HT1080 (cell line): ENCODE measurements at regions not wholly inside any gene's neighbourhood (a gene's known extent, or its start where the extent isn't known, plus 50 kb on each side); places are given as distances from the start of the nearest gene placed in this dataset.

Source experiments
- DNase-seq: peaks from one replicate; pipeline ENCODE4 v3.0.0-alpha.2; 2015; ENCODE audit warnings: low read depth

GRCh38 chr6:98117068-98117467 lies 717.3 kb upstream of the POU3F2 start:
- no peak for DNase-seq

DNA sequence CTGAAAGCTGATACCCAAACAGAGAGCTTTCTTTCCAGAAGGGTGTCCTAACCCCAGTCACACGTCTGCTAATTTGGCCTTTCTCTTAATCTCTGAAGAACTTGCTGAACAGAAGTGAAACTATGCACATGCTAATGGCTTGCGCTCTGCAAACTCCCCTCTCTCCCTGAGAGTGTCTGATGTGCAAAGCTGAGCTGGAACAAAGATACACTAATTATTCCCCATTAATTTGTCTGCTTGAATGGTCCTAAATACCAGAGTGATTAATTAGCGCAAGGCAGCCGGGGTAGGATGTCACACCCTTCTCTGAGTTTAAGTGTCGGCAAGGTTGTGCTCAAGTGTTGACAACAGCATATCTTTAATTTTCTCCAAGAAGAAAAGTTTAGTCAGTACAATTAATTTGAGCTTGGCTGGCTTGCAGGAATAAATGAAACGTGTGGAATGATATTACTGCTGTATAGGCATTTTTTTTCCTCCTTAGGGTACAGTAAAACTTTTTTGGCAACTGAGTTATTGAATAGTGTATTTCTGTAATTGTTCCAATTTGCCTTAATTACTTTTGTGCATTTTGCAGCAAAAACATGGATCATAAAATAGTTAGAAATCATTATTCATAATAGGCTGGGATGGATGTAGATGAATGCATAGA lies 715.9 kb upstream of the POU3F2 start:
- DNase-seq, result no peak

- peak; percentile 92 for DNase-seq
Measured at GRCh38 chr6:98124171-98124570, 710.2 kb upstream of the POU3F2 start.

DNA sequence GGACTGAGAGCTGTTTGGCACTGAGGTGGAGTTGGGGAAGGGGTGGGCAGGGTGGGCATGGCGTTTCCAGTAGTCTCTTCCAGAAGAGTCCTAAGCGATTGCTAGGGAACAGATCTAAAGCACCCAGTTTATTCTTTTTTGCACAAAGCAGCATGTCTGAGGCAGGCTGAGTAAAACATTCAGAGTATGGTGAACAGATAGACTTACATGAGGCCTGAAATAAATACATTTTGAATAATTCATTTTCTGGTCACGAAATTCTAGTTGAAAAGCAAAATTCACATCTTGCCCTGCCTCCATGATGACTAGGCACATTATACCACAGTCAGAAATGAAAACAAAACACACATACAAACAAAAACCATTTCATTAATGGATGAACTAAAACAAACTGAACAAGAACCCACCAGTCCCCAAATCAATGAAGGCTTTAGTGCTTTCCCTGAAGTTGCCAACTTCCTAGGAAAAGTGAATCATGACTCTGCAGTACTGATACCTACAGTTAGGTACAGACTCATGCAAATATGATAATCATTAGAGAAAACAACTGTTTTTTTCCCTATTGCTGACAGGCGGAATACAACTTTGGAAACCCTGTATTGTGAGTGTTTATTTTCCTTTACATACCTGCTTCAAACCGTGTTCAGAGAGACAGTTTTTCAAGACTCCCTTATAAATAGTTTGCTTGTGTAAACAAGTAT lies 702.9 kb upstream of the POU3F2 start:
- DNase-seq, result no peak

DNA sequence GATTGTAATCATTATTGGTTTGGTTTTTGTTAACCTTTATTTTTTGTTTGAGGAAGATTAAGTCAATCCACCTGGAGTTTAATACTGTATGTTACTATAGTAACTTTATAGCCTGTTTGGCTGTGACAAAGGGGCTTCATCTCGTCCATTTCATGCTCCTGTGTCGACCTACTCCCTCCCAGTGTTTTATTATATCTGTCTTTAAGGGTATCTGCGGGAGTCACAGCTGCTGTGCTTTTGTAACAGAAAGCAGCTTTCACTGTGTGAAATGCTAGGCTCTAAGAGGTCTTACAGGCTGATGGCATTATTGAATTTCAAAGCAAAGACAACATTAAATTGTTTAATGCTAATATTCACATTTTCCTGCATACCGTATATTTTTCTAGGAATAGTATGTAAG lies 698.0 kb upstream of the POU3F2 start:
- DNase-seq, result no peak

DNA sequence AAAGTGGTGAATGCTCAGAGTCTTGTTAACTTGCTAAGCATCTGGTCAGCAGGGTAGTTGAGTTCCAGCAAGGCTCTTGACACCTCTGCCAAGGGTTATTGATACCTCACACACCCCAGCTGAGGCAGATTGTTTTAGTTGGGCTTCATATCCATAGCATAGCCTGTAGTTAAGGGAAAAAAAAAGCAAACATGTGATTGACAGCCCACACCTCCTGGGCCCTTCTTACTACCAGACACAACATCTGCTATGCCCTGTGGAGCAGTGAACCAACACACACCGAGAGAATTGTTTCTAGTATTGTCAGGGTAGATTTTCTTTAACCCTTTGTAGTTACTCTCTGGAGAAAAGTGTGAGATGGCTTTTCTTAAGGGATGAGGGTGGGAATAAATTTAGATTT lies 697.0 kb upstream of the POU3F2 start:
- no peak for DNase-seq

GRCh38 chr6:98142839-98143238 lies 691.5 kb upstream of the POU3F2 start:
- DNase-seq, result no peak

DNA sequence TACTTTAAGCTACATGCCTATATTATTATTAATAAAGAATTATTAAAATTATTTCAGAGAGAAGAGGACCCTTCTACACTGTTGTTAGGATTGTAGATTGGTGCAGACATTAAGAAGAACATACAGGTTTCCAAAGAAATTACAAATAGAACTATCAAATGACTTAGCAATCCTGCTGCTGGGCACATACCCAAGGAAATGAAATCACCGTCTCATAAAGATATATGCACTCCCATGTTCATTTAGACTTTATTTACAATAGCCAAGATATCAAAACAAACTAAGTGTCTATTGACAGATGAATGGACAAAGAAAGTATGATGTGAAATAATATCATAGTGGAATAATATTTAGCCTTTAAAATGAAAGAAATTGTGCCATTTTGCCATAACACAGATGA lies 687.7 kb upstream of the POU3F2 start:
- DNase-seq, result no peak

- no peak for DNase-seq
Measured at GRCh38 chr6:98156580-98156979, 677.8 kb upstream of the POU3F2 start.

GRCh38 chr6:98179606-98180005 lies 654.8 kb upstream of the POU3F2 start:
- no peak for DNase-seq

DNA sequence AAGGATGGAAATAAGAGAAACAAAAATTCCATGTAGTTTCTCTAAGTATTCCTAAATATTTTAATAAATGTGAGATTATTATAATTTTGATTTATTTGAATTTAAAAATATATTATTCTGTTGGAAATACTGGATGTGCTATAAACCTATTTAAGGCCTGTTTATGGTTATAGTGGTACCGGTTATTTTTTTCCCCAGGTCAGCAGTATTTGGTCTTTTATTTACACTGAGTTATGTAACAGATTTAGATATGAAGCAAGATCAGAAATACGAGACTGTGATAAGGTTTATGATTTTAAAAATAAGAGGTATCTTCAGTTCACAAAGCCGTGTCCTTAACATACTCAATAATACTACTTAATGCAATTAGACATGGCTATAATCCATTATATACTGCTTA lies 634.3 kb upstream of the POU3F2 start:
- no peak for DNase-seq

- DNase-seq, result no peak
Measured at GRCh38 chr6:98203170-98203806, 631.1 kb upstream of the POU3F2 start.

DNA sequence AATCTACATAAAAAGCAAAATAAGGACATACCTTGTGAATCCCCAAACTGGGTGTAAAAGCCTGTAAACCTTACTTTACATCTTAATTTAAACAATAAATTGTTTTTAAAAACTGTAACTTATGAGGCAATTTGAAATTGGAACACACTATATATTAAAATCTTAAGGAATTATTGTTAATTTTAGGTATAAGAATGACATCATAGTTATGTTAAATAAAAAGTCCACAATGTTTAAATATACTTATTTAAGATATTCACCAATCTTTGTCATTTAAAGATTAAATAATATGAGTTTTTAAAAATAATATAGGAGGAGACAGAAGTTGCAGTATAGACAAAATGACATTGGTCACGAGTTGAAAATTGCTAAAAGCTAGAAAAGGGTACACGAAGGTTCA lies 621.9 kb upstream of the POU3F2 start:
- DNase-seq, result no peak

DNA sequence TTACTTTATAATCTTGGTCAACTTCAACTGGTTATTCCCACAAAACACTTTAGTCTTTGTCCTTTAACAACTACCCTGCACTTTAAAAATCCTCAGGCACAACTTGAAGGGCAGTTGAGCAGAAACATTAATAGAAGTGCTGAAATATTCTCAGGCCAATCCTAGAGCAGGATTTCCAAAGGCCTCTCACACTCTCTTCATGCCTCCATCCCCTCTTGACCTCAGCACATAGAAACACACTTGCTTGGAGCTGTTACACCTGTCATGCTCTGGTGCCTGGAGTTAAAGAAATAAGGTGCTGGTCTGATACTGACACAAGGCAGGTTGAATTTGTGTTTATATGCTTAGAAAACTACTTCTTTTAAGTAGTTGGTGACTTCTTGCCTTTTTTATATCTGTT lies 618.8 kb upstream of the POU3F2 start:
- DNase-seq, result no peak

DNA sequence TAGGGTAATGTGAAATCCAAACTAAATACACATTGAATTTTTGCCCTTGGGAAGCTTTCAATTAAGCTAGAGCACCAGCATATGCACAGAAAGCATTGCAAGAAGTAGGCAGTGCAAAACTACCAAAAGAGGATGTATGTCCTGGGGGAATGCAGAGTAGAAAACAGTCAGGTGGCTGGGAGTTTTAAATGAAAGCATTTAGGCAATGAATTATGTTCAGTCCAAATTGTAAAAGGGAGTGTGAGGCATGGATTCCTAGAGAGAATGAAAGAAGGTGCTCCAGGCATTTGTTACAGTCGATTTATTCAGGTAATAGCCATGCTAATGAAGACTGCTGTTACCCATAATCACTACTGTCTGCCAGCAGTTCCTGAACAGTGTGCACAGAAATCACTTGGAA lies 604.1 kb upstream of the POU3F2 start:
- DNase-seq, result no peak

- no peak for DNase-seq
Measured at GRCh38 chr6:98239057-98239456, 595.3 kb upstream of the POU3F2 start.

GRCh38 chr6:98241630-98242029 lies 592.7 kb upstream of the POU3F2 start:
- no peak for DNase-seq

DNA sequence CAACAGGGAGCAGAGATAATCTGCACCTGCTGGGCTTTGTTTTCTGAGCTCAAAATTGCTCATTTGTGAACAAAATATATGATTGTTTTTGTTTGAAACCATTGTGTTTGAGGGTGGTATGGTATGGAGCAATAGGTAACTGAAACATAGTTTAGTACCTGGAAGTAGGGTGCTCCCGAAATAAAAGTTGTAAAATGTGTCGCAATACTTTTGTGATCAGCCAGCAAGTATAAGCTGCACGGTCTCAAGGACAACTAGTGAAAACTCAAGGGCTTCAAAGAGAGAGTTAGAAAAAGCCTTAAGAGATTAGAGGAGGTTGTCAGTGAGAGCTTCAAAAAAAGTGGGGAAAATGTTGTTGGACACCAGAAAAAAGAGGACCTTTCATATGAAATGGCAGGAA lies 579.8 kb upstream of the POU3F2 start:
- no peak for DNase-seq

DNA sequence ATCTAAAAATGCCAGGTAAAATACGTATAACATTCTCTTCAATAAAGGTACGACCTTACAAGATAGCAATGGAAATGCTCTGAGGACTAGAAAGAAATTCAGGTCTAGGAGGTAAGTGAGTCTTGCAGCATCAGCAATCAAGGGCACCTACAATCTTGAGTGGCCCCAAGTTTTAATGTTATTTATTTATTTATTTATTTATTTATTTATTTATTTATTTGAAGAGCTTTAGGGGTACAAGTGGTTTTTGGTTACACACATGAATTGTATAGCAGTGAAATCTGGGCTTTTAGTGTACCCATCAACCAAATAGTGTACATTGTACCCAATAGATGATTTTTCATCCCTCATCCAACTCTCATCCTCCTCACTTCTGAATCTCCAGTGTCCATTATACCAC lies 574.0 kb upstream of the POU3F2 start:
- no peak for DNase-seq

GRCh38 chr6:98272060-98272459 lies 562.3 kb upstream of the POU3F2 start:
- no peak for DNase-seq

- no peak for DNase-seq
Measured at GRCh38 chr6:98274691-98275090, 559.7 kb upstream of the POU3F2 start.

- no peak for DNase-seq
Measured at GRCh38 chr6:98280492-98280891, 553.9 kb upstream of the POU3F2 start.

- no peak for DNase-seq
Measured at GRCh38 chr6:98286620-98287019, 547.8 kb upstream of the POU3F2 start.
